ENCODE measurements at regions not wholly inside any gene's neighbourhood (a gene's known extent, or its start where the extent isn't known, plus 50 kb on each side); places are given as distances from the start of the nearest gene placed in this dataset.

GRCh38 chr10:109433434-109433833 is 489.9 kb downstream of the XPNPEP1 start:
- H3K4me3 ChIP-seq: no peak overlapping the region
- H3K27me3 ChIP-seq: no peaks in the 10 kb centered on the region
- no peaks in the 10 kb centered on the region for H3K9me3 ChIP-seq
- no peaks in the 10 kb centered on the region for H3K4me1 ChIP-seq
- no peak for DNase-seq
- H3K27ac ChIP-seq: no peak overlapping the region
- H3K36me3 ChIP-seq: no peaks in the 10 kb centered on the region
- intact Hi-C loops (cut with DNase I): no loop called here
- no peak overlapping the region for H3K9ac ChIP-seq (ENCODE audit: low read depth in 2 of 2, low read length in 2 of 2)
- TF ChIP-seq CTCF (IDR thresholded peaks at IDR 0.05): no peak

DNA sequence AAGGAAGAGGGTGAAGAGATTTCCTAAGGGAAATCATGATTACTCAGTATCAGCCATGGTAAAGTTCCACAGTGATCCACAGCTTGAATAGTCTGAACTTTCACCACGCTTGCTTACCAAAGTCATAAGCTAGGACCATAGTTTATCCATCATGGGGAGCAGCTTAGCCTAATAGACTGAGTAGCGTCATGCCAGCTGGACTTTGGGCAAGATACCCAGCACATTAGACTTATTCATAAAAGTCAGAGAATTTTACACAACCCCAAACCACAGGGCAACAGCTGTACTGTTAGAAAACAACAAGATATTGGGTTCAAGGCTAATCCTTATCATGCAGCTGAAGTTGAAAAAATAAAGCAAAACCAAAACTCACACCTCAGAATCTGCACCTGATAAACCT is 491.0 kb downstream of the XPNPEP1 start:
- Histone ChIP-seq H3K4me1 (no peaks in the 10 kb centered on the region), H3K9ac (ENCODE audit: low read depth in 2 of 2, low read length in 2 of 2) (no peak overlapping the region), H3K36me3 (no peaks in the 10 kb centered on the region), H3K27ac (no peak overlapping the region), H3K27me3 (no peaks in the 10 kb centered on the region), H3K9me3 (no peaks in the 10 kb centered on the region), H3K4me3 (no peak overlapping the region)
- intact Hi-C loops (cut with DNase I): no loop called here
- no peak for DNase-seq
- no peak for TF ChIP-seq CTCF (IDR thresholded peaks at IDR 0.05)

DNA sequence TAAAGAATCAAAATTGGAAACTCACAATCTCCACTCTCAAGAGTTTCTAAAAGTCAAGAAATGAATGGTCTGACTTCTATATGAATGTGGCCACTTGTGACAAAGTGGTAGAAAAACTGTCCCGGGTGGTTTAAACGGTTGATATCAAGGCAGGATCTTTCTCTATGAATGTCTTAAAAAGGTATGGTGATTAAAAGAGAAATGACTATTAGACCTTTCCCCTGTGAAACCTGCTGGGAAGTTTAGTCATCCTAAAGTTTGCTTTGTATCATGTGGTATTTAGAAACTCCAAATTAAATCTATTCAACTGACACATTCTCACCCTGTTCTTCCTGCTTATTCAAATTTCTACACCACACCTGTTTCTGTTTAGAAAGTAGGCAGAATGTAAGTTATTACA is 492.5 kb downstream of the XPNPEP1 start:
- H3K4me1 ChIP-seq: no peaks in the 10 kb centered on the region
- no peaks in the 10 kb centered on the region for H3K27me3 ChIP-seq
- H3K36me3 ChIP-seq: no peaks in the 10 kb centered on the region
- H3K4me3 ChIP-seq: no peak overlapping the region
- intact Hi-C loops (cut with DNase I): no loop called here
- H3K9me3 ChIP-seq: no peaks in the 10 kb centered on the region
- no peak overlapping the region for H3K27ac ChIP-seq
- no peak for TF ChIP-seq CTCF (IDR thresholded peaks at IDR 0.05)
- no peak overlapping the region for H3K9ac ChIP-seq (ENCODE audit: low read depth in 2 of 2, low read length in 2 of 2)
- DNase-seq: no peak

GRCh38 chr10:109430043-109430760 is 493.1 kb downstream of the XPNPEP1 start:
- Histone ChIP-seq H3K27ac (no peak overlapping the region), H3K4me1 (no peaks in the 10 kb centered on the region), H3K9me3 (no peaks in the 10 kb centered on the region), H3K27me3 (no peaks in the 10 kb centered on the region), H3K4me3 (no peak overlapping the region), H3K9ac (ENCODE audit: low read depth in 2 of 2, low read length in 2 of 2) (no peak overlapping the region), H3K36me3 (no peaks in the 10 kb centered on the region)
- intact Hi-C loops (cut with DNase I): no loop called here
- no peak for TF ChIP-seq CTCF (IDR thresholded peaks at IDR 0.05)
- DNase-seq: no peak

- Histone ChIP-seq H3K27ac (no peak overlapping the region), H3K27me3 (no peaks in the 10 kb centered on the region), H3K36me3 (no peaks in the 10 kb centered on the region), H3K9me3 (no peaks in the 10 kb centered on the region), H3K4me1 (no peaks in the 10 kb centered on the region), H3K9ac (ENCODE audit: low read depth in 2 of 2, low read length in 2 of 2) (no peak overlapping the region), H3K4me3 (no peak overlapping the region)
- DNase-seq: no peak
- no peak for TF ChIP-seq CTCF (IDR thresholded peaks at IDR 0.05)
- intact Hi-C loops (cut with DNase I): no loop called here
Measured at GRCh38 chr10:109428775-109429491, 494.4 kb downstream of the XPNPEP1 start.

Measured in colonic mucosa (tissue), 4 donors.